K562 (cell line): ENCODE measurements at regions not wholly inside any gene's neighbourhood (a gene's known extent, or its start where the extent isn't known, plus 50 kb on each side); places are given as distances from the start of the nearest gene placed in this dataset.

ENCODE experiments used
- CREB1 ChIP-seq, 2 experiments: sonication (generic) in 1 of 2; formaldehyde crosslinking in 1 of 2; IDR thresholded peaks; 2 replicates each; pipeline versions ENCODE4 v1.6.1 to v1.8.0; 2012 to 2022; ENCODE audit warnings: inconsistent platforms in 1 of 2, mild to moderate bottlenecking in 1 of 2, missing genetic modification reagents in 1 of 2, moderate library complexity in 1 of 2
- CTCF ChIP-seq, 3 experiments: IDR thresholded peaks in 2 of 3; conservative IDR thresholded peaks in 1 of 3; 2 replicates each; pipeline ENCODE4 v1.5.1; 2011 to 2012; ENCODE audit warnings: low read length in 3 of 3, mild to moderate bottlenecking in 3 of 3, control low read depth in 2 of 3, improper control_type of control experiment in 1 of 3, inconsistent platforms in 1 of 3, low read depth in 1 of 3, mixed read lengths in 1 of 3, moderate library complexity in 1 of 3; ENCODE audit not compliant: insufficient read depth in 2 of 3
- HMG20B ChIP-seq: fragments of 250-450 bp; sonication (Bioruptor Pico); IDR thresholded peaks from 2 replicates; pipeline ENCODE4 v1.5.0; 2021; ENCODE audit warnings: mild to moderate bottlenecking
- MYNN ChIP-seq, 2 experiments: sonication (generic); formaldehyde crosslinking in 1 of 2; IDR thresholded peaks; 2 replicates each; pipeline versions ENCODE4 v1.5.0 to v1.6.1; 2016 to 2020; ENCODE audit warnings: antibody characterized with exemption in 1 of 2, missing genetic modification reagents in 1 of 2
- RCOR1 ChIP-seq, 2 experiments: IDR thresholded peaks; 2 replicates each; pipeline ENCODE4 v1.6.1; 2012; ENCODE audit warnings: low read depth in 2 of 2, low read length in 2 of 2, borderline replicate concordance in 1 of 2, improper control_type of control experiment in 1 of 2
- SRSF1 ChIP-seq: fragments of 200-400 bp; formaldehyde crosslinking; IDR thresholded peaks from 2 replicates; pipeline ENCODE4 v1.6.1; 2017; ENCODE audit warnings: mild to moderate bottlenecking, low read depth, low read length, moderate library complexity
- SRSF7 ChIP-seq: fragments of 200-400 bp; formaldehyde crosslinking; optimal IDR thresholded peaks from 2 replicates; pipeline ENCODE3; 2017; ENCODE audit warnings: mild to moderate bottlenecking, low read depth, low read length
- TAF1 ChIP-seq: IDR thresholded peaks from 2 replicates; pipeline ENCODE4 v1.6.1; 2011; ENCODE audit warnings: mild to moderate bottlenecking, low read length, moderate library complexity; ENCODE audit not compliant: insufficient read depth, control insufficient read depth, severe bottlenecking; ENCODE audit errors: extremely low read depth
- TEAD4 ChIP-seq, 2 experiments: sonication (generic) in 1 of 2; formaldehyde crosslinking in 1 of 2; IDR thresholded peaks; 2 replicates each; pipeline versions ENCODE4 v1.6.1 to v1.8.0; 2012 to 2022; ENCODE audit warnings: borderline replicate concordance in 1 of 2, inconsistent platforms in 1 of 2, low read length in 1 of 2, mild to moderate bottlenecking in 1 of 2, missing genetic modification reagents in 1 of 2
- USF2 ChIP-seq: sonication (generic); formaldehyde crosslinking; IDR thresholded peaks from 2 replicates; pipeline ENCODE4 v1.5.0; 2020; ENCODE audit warnings: missing genetic modification reagents
- ZNF318 ChIP-seq, 2 experiments: fragments of 450-650 bp; IDR thresholded peaks; 2 replicates each; pipeline ENCODE4 v1.6.1; 2016; ENCODE audit warnings: mild to moderate bottlenecking in 2 of 2, borderline replicate concordance in 1 of 2, low read depth in 1 of 2, moderate library complexity in 1 of 2
- TF ChIP-seq, protein P1 (sequence below), 2 experiments: fragments of 450-650 bp in 1 of 2; sonication (generic) in 1 of 2; formaldehyde crosslinking in 1 of 2; IDR thresholded peaks in 1 of 2; conservative IDR thresholded peaks in 1 of 2; 2 replicates each; pipeline versions ENCODE4 v1.6.1 to v1.8.1; 2016 to 2023; ENCODE audit warnings: mild to moderate bottlenecking in 2 of 2, moderate library complexity in 2 of 2, inconsistent platforms in 1 of 2, missing genetic modification reagents in 1 of 2

GRCh38 chr6:55678330-55679224, 99.6 kb upstream of the HMGCLL1 start:
- TF ChIP-seq MYNN (IDR thresholded peaks at IDR 0.05) (no peak), MYNN (CRISPR knock-in tag; IDR thresholded peaks at IDR 0.05) (no peak), USF2 (CRISPR knock-in tag) (no peak), HMG20B (CRISPR knock-in tag) (no peak), CREB1 (IDR thresholded peaks at IDR 0.05) (no peak), CREB1 (CRISPR knock-in tag; IDR thresholded peaks at IDR 0.05) (no peak), TEAD4 (IDR thresholded peaks at IDR 0.05; ENCODE audit: low read length) (no peak), TEAD4 (CRISPR knock-in tag; IDR thresholded peaks at IDR 0.05; ENCODE audit: borderline replicate concordance) (no peak), ZNF318 (IDR thresholded peaks at IDR 0.05; ENCODE audit: borderline replicate concordance in 1 of 2, low read depth in 1 of 2) (no peak), TAF1 (no peak), SRSF7 (no peak), SRSF1 (no peak), CTCF (IDR thresholded peaks at IDR 0.05 in 2 of 3, conservative IDR thresholded peaks at IDR 0.05 in 1 of 3; ENCODE audit: insufficient read depth in 2 of 3, low read depth in 1 of 3, low read length in 3 of 3) (no peak), RCOR1 (IDR thresholded peaks at IDR 0.05; ENCODE audit: borderline replicate concordance in 1 of 2, low read depth in 2 of 2, low read length in 2 of 2) (no peak)
- TF ChIP-seq, protein P1, sequence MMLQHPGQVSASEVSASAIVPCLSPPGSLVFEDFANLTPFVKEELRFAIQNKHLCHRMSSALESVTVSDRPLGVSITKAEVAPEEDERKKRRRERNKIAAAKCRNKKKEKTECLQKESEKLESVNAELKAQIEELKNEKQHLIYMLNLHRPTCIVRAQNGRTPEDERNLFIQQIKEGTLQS (IDR thresholded peaks at IDR 0.05): no peak
- TF ChIP-seq, protein P1 (CRISPR knock-in tag; conservative IDR thresholded peaks at IDR 0.05): no peak
